HEK293 (cell line): ENCODE measurements at regions not wholly inside any gene's neighbourhood (a gene's known extent, or its start where the extent isn't known, plus 50 kb on each side); places are given as distances from the start of the nearest gene placed in this dataset.

Experiments used
- CTCF ChIA-PET: fragments of 350-600 bp; formaldehyde crosslinking; extraction: SDS; loops from one replicate; lab custom pipeline; 2021; ENCODE audit warnings: antibody characterized with exemption; lab: Yijun Ruan, JAX
- POLR2A ChIA-PET: fragments of 300-600 bp; formaldehyde crosslinking; extraction: SDS; loops from one replicate; lab custom pipeline; 2020; ENCODE audit warnings: antibody characterized with exemption, inconsistent platforms; lab: Yijun Ruan, JAX
- H3K27ac ChIP-seq: fragments of 200-500 bp; sonication (Bioruptor generic); 2 replicates; pipeline ENCODE4 v1.5.1; 2014; ENCODE audit warnings: low read depth, low read length, control low read depth, inconsistent platforms; ENCODE audit errors: extremely low read depth
- H3K36me3 ChIP-seq, 2 experiments: fragments of 200-500 bp in 1 of 2; sonication (Bioruptor generic) in 1 of 2; 1 replicate in 1 of 2; 2 replicates in 1 of 2; pipeline ENCODE4 v1.5.1; 2014 to 2017; ENCODE audit warnings: inconsistent platforms in 2 of 2, low read length in 2 of 2; ENCODE audit not compliant: control insufficient read depth in 2 of 2, insufficient read depth in 1 of 2
- H3K4me1 ChIP-seq: fragments of 200-500 bp; sonication (Bioruptor generic); 2 replicates; pipeline ENCODE4 v1.5.1; 2014; ENCODE audit warnings: mild to moderate bottlenecking, low read length, inconsistent platforms; ENCODE audit not compliant: control insufficient read depth, insufficient read depth
- H3K4me3 ChIP-seq: 2 replicates; pipeline ENCODE4 v1.5.1; 2011; ENCODE audit warnings: low read depth, mild to moderate bottlenecking, control low read depth, low read length, moderate library complexity
- H3K9me3 ChIP-seq: fragments of 200-500 bp; sonication (Bioruptor generic); 2 replicates; pipeline ENCODE4 v1.5.1; 2014; ENCODE audit warnings: low read depth, low read length, inconsistent platforms; ENCODE audit not compliant: control insufficient read depth, insufficient read depth
- AEBP2 ChIP-seq: fragments of 450-650 bp; formaldehyde crosslinking; IDR thresholded peaks from 2 replicates; pipeline ENCODE4 v1.5.1; 2016; ENCODE audit warnings: missing biosample characterization, missing genetic modification characterization, borderline replicate concordance
- ATF2 ChIP-seq: fragments of 450-650 bp; formaldehyde crosslinking; IDR thresholded peaks from 2 replicates; pipeline ENCODE4 v1.5.1; 2016; ENCODE audit warnings: missing biosample characterization, missing genetic modification characterization, low read depth
- CTCF ChIP-seq: fragments of 450-650 bp; formaldehyde crosslinking; IDR thresholded peaks from 2 replicates; pipeline ENCODE4 v1.5.1; 2016; ENCODE audit warnings: missing biosample characterization, missing genetic modification characterization
- KLF17 ChIP-seq: fragments of 450-650 bp; formaldehyde crosslinking; IDR thresholded peaks from 2 replicates; pipeline ENCODE4 v1.5.1; 2016; ENCODE audit warnings: missing biosample characterization, missing genetic modification characterization
- KLF7 ChIP-seq: fragments of 450-650 bp; formaldehyde crosslinking; IDR thresholded peaks from 2 replicates; pipeline ENCODE4 v1.5.1; 2016; ENCODE audit warnings: missing biosample characterization, missing genetic modification characterization, borderline replicate concordance
- TCF7L2 ChIP-seq: IDR thresholded peaks from 2 replicates; pipeline ENCODE4 v1.6.1; 2011; ENCODE audit warnings: low read depth, mild to moderate bottlenecking, inconsistent platforms, low read length, moderate library complexity, borderline replicate concordance
- ZBTB20 ChIP-seq: fragments of 450-650 bp; formaldehyde crosslinking; IDR thresholded peaks from 2 replicates; pipeline ENCODE4 v1.5.1; 2016; ENCODE audit warnings: missing biosample characterization, missing genetic modification characterization
- ZBTB49 ChIP-seq: fragments of 450-650 bp; formaldehyde crosslinking; IDR thresholded peaks from 2 replicates; pipeline ENCODE4 v1.5.1; 2016; ENCODE audit warnings: missing biosample characterization, missing genetic modification characterization, low read depth
- ZBTB8A ChIP-seq: fragments of 450-650 bp; formaldehyde crosslinking; IDR thresholded peaks from 2 replicates; pipeline ENCODE4 v1.5.1; 2016; ENCODE audit warnings: missing biosample characterization, missing genetic modification characterization
- ZNF114 ChIP-seq: fragments of 450-650 bp; formaldehyde crosslinking; IDR thresholded peaks from 2 replicates; pipeline ENCODE4 v1.5.0; 2017; ENCODE audit warnings: missing biosample characterization, missing genetic modification characterization
- ZNF146 ChIP-seq: fragments of 450-650 bp; formaldehyde crosslinking; IDR thresholded peaks from 2 replicates; pipeline ENCODE4 v1.5.1; 2016; ENCODE audit warnings: missing biosample characterization, missing genetic modification characterization
- ZNF202 ChIP-seq: fragments of 450-650 bp; formaldehyde crosslinking; IDR thresholded peaks from 2 replicates; pipeline ENCODE4 v1.5.1; 2016; ENCODE audit warnings: missing biosample characterization, missing genetic modification characterization, borderline replicate concordance
- ZNF214 ChIP-seq: fragments of 450-650 bp; formaldehyde crosslinking; IDR thresholded peaks from 2 replicates; pipeline ENCODE4 v1.5.1; 2017; ENCODE audit warnings: missing biosample characterization, mild to moderate bottlenecking, missing genetic modification characterization, borderline replicate concordance
- ZNF394 ChIP-seq: fragments of 450-650 bp; formaldehyde crosslinking; IDR thresholded peaks from 2 replicates; pipeline ENCODE4 v1.5.1; 2016; ENCODE audit warnings: missing biosample characterization, missing genetic modification characterization, mild to moderate bottlenecking, moderate library complexity, borderline replicate concordance
- ZNF449 ChIP-seq: fragments of 450-650 bp; formaldehyde crosslinking; IDR thresholded peaks from 2 replicates; pipeline ENCODE4 v1.5.1; 2017; ENCODE audit warnings: missing biosample characterization, mild to moderate bottlenecking, missing genetic modification characterization, moderate library complexity
- ZNF488 ChIP-seq: fragments of 450-650 bp; formaldehyde crosslinking; IDR thresholded peaks from 2 replicates; pipeline ENCODE4 v1.5.1; 2016; ENCODE audit warnings: missing biosample characterization, missing genetic modification characterization
- ZNF501 ChIP-seq: fragments of 450-650 bp; formaldehyde crosslinking; IDR thresholded peaks from 2 replicates; pipeline ENCODE4 v1.5.1; 2016; ENCODE audit warnings: missing biosample characterization, missing genetic modification characterization
- ZNF544 ChIP-seq: fragments of 450-650 bp; formaldehyde crosslinking; IDR thresholded peaks from 2 replicates; pipeline ENCODE4 v1.5.0; 2017; ENCODE audit warnings: missing biosample characterization, missing genetic modification characterization
- ZNF555 ChIP-seq: fragments of 450-650 bp; formaldehyde crosslinking; conservative IDR thresholded peaks from 2 replicates; pipeline ENCODE4 v1.5.1; 2017; ENCODE audit warnings: missing biosample characterization, mild to moderate bottlenecking, missing genetic modification characterization, inconsistent platforms
- ZNF558 ChIP-seq: fragments of 450-650 bp; formaldehyde crosslinking; IDR thresholded peaks from 2 replicates; pipeline ENCODE4 v1.5.1; 2016; ENCODE audit warnings: missing biosample characterization, missing genetic modification characterization
- ZNF561 ChIP-seq: fragments of 450-650 bp; IDR thresholded peaks from 2 replicates; pipeline ENCODE4 v1.5.1; 2018; ENCODE audit warnings: missing biosample characterization, missing genetic modification characterization, borderline replicate concordance
- ZNF623 ChIP-seq: fragments of 450-650 bp; formaldehyde crosslinking; IDR thresholded peaks from 2 replicates; pipeline ENCODE4 v1.5.1; 2016; ENCODE audit warnings: missing biosample characterization, missing genetic modification characterization
- ZNF624 ChIP-seq: fragments of 450-650 bp; formaldehyde crosslinking; IDR thresholded peaks from 2 replicates; pipeline ENCODE4 v1.5.1; 2017; ENCODE audit warnings: missing biosample characterization, missing genetic modification characterization
- ZNF670 ChIP-seq: fragments of 450-650 bp; formaldehyde crosslinking; IDR thresholded peaks from 2 replicates; pipeline ENCODE4 v1.5.1; 2016; ENCODE audit warnings: missing biosample characterization, missing genetic modification characterization, low read depth
- ZNF785 ChIP-seq: fragments of 450-650 bp; formaldehyde crosslinking; IDR thresholded peaks from 2 replicates; pipeline ENCODE4 v1.5.1; 2016; ENCODE audit warnings: missing biosample characterization, missing genetic modification characterization

GRCh38 chr1:189673217-189673616, 804.4 kb downstream of the BRINP3 start:
- POLR2A ChIA-PET, result no interaction called here
- CTCF ChIA-PET, result no interaction called here
- Histone ChIP-seq H3K27ac (no peak overlapping the region), H3K4me3 (no peak overlapping the region), H3K36me3 (no peaks in the 10 kb centered on the region), H3K4me1 (no peaks in the 10 kb centered on the region), H3K9me3 (no peaks in the 10 kb centered on the region)
- TF ChIP-seq ZNF785 (tag by site-specific recombination) (no peak), ZNF488 (tag by site-specific recombination) (no peak), ZNF623 (tag by site-specific recombination) (no peak), ZNF670 (tag by site-specific recombination) (no peak), ZBTB20 (no peak), KLF7 (tag by site-specific recombination) (no peak), ZNF544 (tag by site-specific recombination) (no peak), ZBTB8A (no peak), CTCF (tag by site-specific recombination) (no peak), ZNF449 (tag by site-specific recombination) (no peak), ZNF558 (tag by site-specific recombination) (no peak), ZNF114 (tag by site-specific recombination) (no peak)

- POLR2A ChIA-PET, result no interaction called here
- CTCF ChIA-PET, result interaction anchor here (1.5 kb wide), 1 partner anchor 698 kb away, joined by 3 read pairs; no protein-coding TSS in a partner anchor
- H3K9me3 ChIP-seq, result no peaks in the 10 kb centered on the region
- H3K4me1 ChIP-seq, result no peaks in the 10 kb centered on the region
- H3K4me3 ChIP-seq, result no peak overlapping the region
- H3K36me3 ChIP-seq, result no peaks in the 10 kb centered on the region
- H3K27ac ChIP-seq, result no peak overlapping the region
- TF ChIP-seq KLF17 (tag by site-specific recombination), result no peak
- no peak for TF ChIP-seq ZNF146
- no peak for TF ChIP-seq ZNF501
- TF ChIP-seq ZNF394 (tag by site-specific recombination), result no peak
- no peak for TF ChIP-seq AEBP2 (tag by site-specific recombination)
- no peak for TF ChIP-seq ZBTB49 (tag by site-specific recombination)
- TF ChIP-seq ZNF561 (tag by site-specific recombination), result no peak
- no peak for TF ChIP-seq ZNF214 (tag by site-specific recombination)
- TF ChIP-seq TCF7L2, result no peak
- no peak for TF ChIP-seq ATF2
- no peak for TF ChIP-seq ZNF555 (tag by site-specific recombination)
- TF ChIP-seq ZNF202 (tag by site-specific recombination), result no peak
- TF ChIP-seq ZNF624 (tag by site-specific recombination), result no peak
These were observed 801.9 kb downstream of the BRINP3 start for GRCh38 chr1:189675712-189676244.
